Right lobe of liver (tissue), 6 donors: ENCODE measurements at regions not wholly inside any gene's neighbourhood (a gene's known extent, or its start where the extent isn't known, plus 50 kb on each side); places are given as distances from the start of the nearest gene placed in this dataset.

Experiments
- ATAC-seq, 4 donors: fragments of 200-7000 bp; cut with Tn5 transposase; one replicate each; pipeline ENCODE4 v1.9.1; 2020; ENCODE audit warnings: mild to moderate bottlenecking in 4 of 4, moderate library complexity in 4 of 4
- DNase-seq, 3 donors: peaks; one replicate each; pipeline ENCODE4 v3.0.0-alpha.2; 2020
- H3K27ac ChIP-seq, 3 donors: fragments of 200-600 bp; one replicate each; pipeline ENCODE4 v1.8.0; 2022
- H3K27me3 ChIP-seq, 2 donors: fragments of 200-600 bp; one replicate each; pipeline ENCODE4 v1.8.0; 2022
- H3K36me3 ChIP-seq, 4 donors: fragments of 200-600 bp; sonication (generic) in 1 of 4; one replicate each; pipeline versions ENCODE4 v1.5.1 to v1.8.0; 2017 to 2022; ENCODE audit warnings: control low read depth in 1 of 4
- H3K4me1 ChIP-seq, 4 donors: fragments of 200-600 bp; sonication (generic) in 1 of 4; one replicate each; pipeline versions ENCODE4 v1.5.1 to v1.8.0; 2017 to 2022; ENCODE audit warnings: control low read depth in 1 of 4
- H3K4me3 ChIP-seq, 3 donors: fragments of 200-600 bp; one replicate each; pipeline ENCODE4 v1.8.0; 2022
- H3K9me3 ChIP-seq, 4 donors: fragments of 200-600 bp; sonication (generic) in 1 of 4; one replicate each; pipeline versions ENCODE4 v1.5.1 to v1.8.0; 2017 to 2022; ENCODE audit warnings: control low read depth in 1 of 4
- CTCF ChIP-seq, 4 donors: fragments of 200-600 bp in 3 of 4; fragments of 450-650 bp in 1 of 4; IDR thresholded peaks; one replicate each; pipeline versions ENCODE4 v1.5.1 to v1.8.0; 2016 to 2022; ENCODE audit warnings: antibody characterized with exemption in 4 of 4, mild to moderate bottlenecking in 2 of 4
- POLR2A ChIP-seq: fragments of 450-650 bp; IDR thresholded peaks from one replicate; pipeline ENCODE4 v1.6.1; 2017; ENCODE audit warnings: antibody characterized with exemption, mild to moderate bottlenecking
- WGBS: methylation state at CpG from one replicate; pipeline ENCODE4 v1.1.6; 2018; ENCODE audit warnings: low coverage, low lambda C conversion rate; ENCODE audit not compliant: insufficient coverage; ENCODE audit errors: missing lambda C conversion rate; 5-methylcytosine and 5-hydroxymethylcytosine counted together
- intact Hi-C, 2 donors: fragments of 100-400 bp; cut with DNase I; formaldehyde crosslinking; loops; one replicate each; pipeline versions ENCODE4 v1.11.2 to v1.14.1; 2022
- donor health status: DM: no; HTN: yes; CAD: no.
- donor health status: DM: no; HTN: no; CAD: no.
- donor health status: DM: no; HTN: no; CAD: no.
- donor health status: DM: no; HTN: yes; CAD: no.
- donor health status: DM: no; HTN: yes; CAD: no.

- ATAC-seq = no peak
These were observed 672.1 kb upstream of the RIOK2 start for GRCh38 chr5:97854871-97855762.

GRCh38 chr5:97874491-97874890 is 691.4 kb upstream of the RIOK2 start:
- intact Hi-C loops = no loop called here
- DNase-seq = no peak
- TF ChIP-seq POLR2A (no peak), CTCF (IDR thresholded peaks at IDR 0.05) (no peak)
- no peak overlapping the region for H3K27ac ChIP-seq
- no peaks in the 10 kb centered on the region for H3K4me1 ChIP-seq
- no peak overlapping the region for H3K4me3 ChIP-seq
- no peaks in the 10 kb centered on the region for H3K9me3 ChIP-seq
- 73% methylated on average over 2 of the region's 2 CpGs for WGBS
- H3K36me3 ChIP-seq = no peaks in the 10 kb centered on the region
- no peak for ATAC-seq
- no peaks in the 10 kb centered on the region for H3K27me3 ChIP-seq

More at GRCh38 chr5:97854871-97855762, 672.1 kb upstream of the RIOK2 start:
- 47% methylated on average over 3 of the region's 9 CpGs for WGBS
- Histone ChIP-seq H3K27me3 (no peaks in the 10 kb centered on the region), H3K9me3 (no peaks in the 10 kb centered on the region), H3K27ac (no peak overlapping the region), H3K4me3 (no peak overlapping the region), H3K4me1 (no peaks in the 10 kb centered on the region), H3K36me3 (no peaks in the 10 kb centered on the region)
- intact Hi-C loops = no loop called here
- no peak for TF ChIP-seq POLR2A
- no peak for TF ChIP-seq CTCF (IDR thresholded peaks at IDR 0.05)
- peak in 1 of 3 donors; percentile 30 for DNase-seq

- 22% methylated on average over 2 of the region's 2 CpGs for WGBS
- Histone ChIP-seq H3K27ac (no peak overlapping the region), H3K9me3 (no peaks in the 10 kb centered on the region), H3K4me3 (no peak overlapping the region), H3K4me1 (no peaks in the 10 kb centered on the region), H3K36me3 (no peaks in the 10 kb centered on the region), H3K27me3 (no peaks in the 10 kb centered on the region)
- ATAC-seq = no peak
- TF ChIP-seq POLR2A (no peak), CTCF (IDR thresholded peaks at IDR 0.05) (no peak)
- intact Hi-C loops = no loop called here
- DNase-seq = no peak
These were observed 693.2 kb upstream of the RIOK2 start for GRCh38 chr5:97876272-97876671.

GRCh38 chr5:97877588-97877987 is 694.5 kb upstream of the RIOK2 start:
- intact Hi-C loops = no loop called here
- H3K36me3 ChIP-seq = no peaks in the 10 kb centered on the region

More at GRCh38 chr5:97877588-97877987, 694.5 kb upstream of the RIOK2 start:
- Histone ChIP-seq H3K9me3 (no peaks in the 10 kb centered on the region), H3K4me1 (no peaks in the 10 kb centered on the region), H3K27me3 (no peaks in the 10 kb centered on the region), H3K4me3 (no peak overlapping the region), H3K27ac (no peak overlapping the region)
- no peak for TF ChIP-seq CTCF (IDR thresholded peaks at IDR 0.05)
- TF ChIP-seq POLR2A = no peak
- DNase-seq (no peak), ATAC-seq (no peak)
- 33% methylated on average over 3 of the region's 3 CpGs for WGBS
